WTC11 (cell line): ENCODE measurements at regions not wholly inside any gene's neighbourhood (a gene's known extent, or its start where the extent isn't known, plus 50 kb on each side); places are given as distances from the start of the nearest gene placed in this dataset.

Experiments
- ATAC-seq: fragments of 200-7000 bp; cut with Tn5 transposase; 2 replicates; pipeline ENCODE4 v1.10.0; 2021; ENCODE audit warnings: mild to moderate bottlenecking, moderate library complexity
- CTCF ChIA-PET: fragments of 300-600 bp; sonication (Branson Sonifier 250); formaldehyde crosslinking; loops from one replicate; lab custom pipeline; 2021; ENCODE audit warnings: antibody characterized with exemption; lab: Charles Lee
- POLR2A ChIA-PET: fragments of 350-600 bp; sonication (Branson Sonifier 250); formaldehyde crosslinking; loops from one replicate; lab custom pipeline; 2021; ENCODE audit warnings: antibody characterized with exemption; lab: Charles Lee
- DNase-seq: peaks from one replicate; pipeline ENCODE4 v3.0.0; 2021; ENCODE audit warnings: low spot score
- H3K27ac Mint-ChIP-seq: 2 replicates; pipeline ENCODE4 v1.8.0; 2021; ENCODE audit warnings: mixed read lengths
- H3K27me3 Mint-ChIP-seq: 2 replicates; pipeline ENCODE4 v1.8.0; 2021; ENCODE audit warnings: low read depth, mild to moderate bottlenecking, moderate library complexity, mixed read lengths
- H3K36me3 Mint-ChIP-seq: 2 replicates; pipeline ENCODE4 v1.8.0; 2021; ENCODE audit warnings: mixed read lengths
- H3K4me1 Mint-ChIP-seq: 2 replicates; pipeline ENCODE4 v1.8.0; 2022; ENCODE audit warnings: mixed read lengths
- H3K4me3 Mint-ChIP-seq: 2 replicates; pipeline ENCODE4 v1.8.0; 2021; ENCODE audit warnings: mild to moderate bottlenecking, moderate library complexity, mixed read lengths
- H3K9me3 Mint-ChIP-seq: 2 replicates; pipeline ENCODE4 v1.8.0; 2021; ENCODE audit warnings: mixed read lengths
- AFF4 ChIP-seq: sonication (generic); formaldehyde crosslinking; IDR thresholded peaks from 2 replicates; pipeline ENCODE4 v1.8.1; 2023; ENCODE audit warnings: mild to moderate bottlenecking, missing genetic modification reagents, borderline replicate concordance
- GABPB1 ChIP-seq: sonication (generic); formaldehyde crosslinking; IDR thresholded peaks from 2 replicates; pipeline ENCODE4 v1.8.1; 2023; ENCODE audit warnings: mild to moderate bottlenecking, missing genetic modification reagents
- HMGA2 ChIP-seq: fragments of 250-450 bp; sonication (Bioruptor Pico); IDR thresholded peaks from 2 replicates; pipeline ENCODE4 v1.4.0; 2021; ENCODE audit warnings: mild to moderate bottlenecking, moderate library complexity
- IRF2 ChIP-seq: sonication (generic); formaldehyde crosslinking; IDR thresholded peaks from 2 replicates; pipeline ENCODE4 v1.8.0; 2022; ENCODE audit warnings: low read depth, missing genetic modification reagents, borderline replicate concordance
- KAT7 ChIP-seq: sonication (generic); formaldehyde crosslinking; IDR thresholded peaks from 2 replicates; pipeline ENCODE4 v1.8.1; 2023; ENCODE audit warnings: missing genetic modification reagents, mild to moderate bottlenecking, borderline replicate concordance
- MXD4 ChIP-seq: fragments of 250-450 bp; sonication (Bioruptor Pico); IDR thresholded peaks from 2 replicates; pipeline ENCODE4 v1.8.0; 2021; ENCODE audit warnings: mild to moderate bottlenecking, moderate library complexity, borderline replicate concordance
- MYBL2 ChIP-seq: sonication (generic); formaldehyde crosslinking; IDR thresholded peaks from 2 replicates; pipeline ENCODE4 v1.8.1; 2023; ENCODE audit warnings: mild to moderate bottlenecking, moderate library complexity, missing genetic modification reagents
- NFE2L1 ChIP-seq: sonication (generic); formaldehyde crosslinking; IDR thresholded peaks from 2 replicates; pipeline ENCODE4 v1.8.1; 2023; ENCODE audit warnings: missing genetic modification reagents
- OVOL2 ChIP-seq: fragments of 250-450 bp; sonication (Bioruptor Pico); IDR thresholded peaks from 2 replicates; pipeline ENCODE4 v1.9.0; 2021; ENCODE audit warnings: mild to moderate bottlenecking, borderline replicate concordance
- PRDM15 ChIP-seq: sonication (generic); formaldehyde crosslinking; IDR thresholded peaks from 2 replicates; pipeline ENCODE4 v1.8.0; 2022; ENCODE audit warnings: missing genetic modification reagents
- TP53 ChIP-seq: sonication (generic); formaldehyde crosslinking; IDR thresholded peaks from 2 replicates; pipeline ENCODE4 v1.8.1; 2023; ENCODE audit warnings: mild to moderate bottlenecking, missing genetic modification reagents
- ZNF121 ChIP-seq: sonication (generic); formaldehyde crosslinking; IDR thresholded peaks from 2 replicates; pipeline ENCODE4 v1.8.0; 2023; ENCODE audit warnings: missing genetic modification reagents
- ZNF138 ChIP-seq: sonication (generic); formaldehyde crosslinking; conservative IDR thresholded peaks from 2 replicates; pipeline ENCODE4 v1.8.1; 2022; ENCODE audit warnings: mild to moderate bottlenecking, moderate library complexity, missing genetic modification reagents
- TF ChIP-seq, protein P1 (sequence below): sonication (generic); formaldehyde crosslinking; IDR thresholded peaks from 2 replicates; pipeline ENCODE4 v1.8.1; 2023; ENCODE audit warnings: mild to moderate bottlenecking, moderate library complexity, missing genetic modification reagents
- TF ChIP-seq, protein P2 (sequence below): sonication (generic); formaldehyde crosslinking; IDR thresholded peaks from 2 replicates; pipeline ENCODE4 v1.8.1; 2022; ENCODE audit warnings: low read depth, missing genetic modification reagents, borderline replicate concordance
- TF ChIP-seq, protein P3 (sequence below): sonication (generic); formaldehyde crosslinking; IDR thresholded peaks from 2 replicates; pipeline ENCODE4 v1.8.1; 2023; ENCODE audit warnings: mild to moderate bottlenecking, missing genetic modification reagents
- TF ChIP-seq, protein P4 (sequence below): sonication (generic); formaldehyde crosslinking; IDR thresholded peaks from 2 replicates; pipeline ENCODE4 v1.8.1; 2022; ENCODE audit warnings: missing genetic modification reagents, borderline replicate concordance

GRCh38 chr11:86148345-86148747, 79.5 kb upstream of the PICALM start:
- Mint-ChIP-seq H3K27ac (no peak overlapping the region), H3K4me3 (no peak overlapping the region), H3K9me3 (no peaks in the 10 kb centered on the region), H3K36me3 (no peaks in the 10 kb centered on the region), H3K27me3 (peaks cover 3% of the 10 kb centered on the region), H3K4me1 (peaks cover 17% of the 10 kb centered on the region)
- ATAC-seq (peak; percentile 73; the same call in 1 of the 2 replicates), DNase-seq (no peak)
- ChIA-PET CTCF (interaction anchor here (0.9 to 1.1 kb wide), 2 partner anchors 45 to 107 kb away, joined by 3 to 4 read pairs; no protein-coding TSS in a partner anchor), POLR2A (no interaction called here)
- no peak for TF ChIP-seq TP53

GRCh38 chr11:86147004-86147403, 78.1 kb upstream of the PICALM start:
- ChIA-PET POLR2A (no interaction called here), CTCF (no interaction called here)
- TF ChIP-seq MXD4 (CRISPR knock-in tag) (no peak), AFF4 (CRISPR knock-in tag) (no peak), ZNF138 (CRISPR knock-in tag) (no peak), OVOL2 (CRISPR knock-in tag) (no peak), KAT7 (CRISPR knock-in tag) (no peak), GABPB1 (CRISPR knock-in tag) (no peak), ZNF121 (CRISPR knock-in tag) (no peak), IRF2 (CRISPR knock-in tag) (no peak), MYBL2 (CRISPR knock-in tag) (no peak)
- TF ChIP-seq, protein P1, sequence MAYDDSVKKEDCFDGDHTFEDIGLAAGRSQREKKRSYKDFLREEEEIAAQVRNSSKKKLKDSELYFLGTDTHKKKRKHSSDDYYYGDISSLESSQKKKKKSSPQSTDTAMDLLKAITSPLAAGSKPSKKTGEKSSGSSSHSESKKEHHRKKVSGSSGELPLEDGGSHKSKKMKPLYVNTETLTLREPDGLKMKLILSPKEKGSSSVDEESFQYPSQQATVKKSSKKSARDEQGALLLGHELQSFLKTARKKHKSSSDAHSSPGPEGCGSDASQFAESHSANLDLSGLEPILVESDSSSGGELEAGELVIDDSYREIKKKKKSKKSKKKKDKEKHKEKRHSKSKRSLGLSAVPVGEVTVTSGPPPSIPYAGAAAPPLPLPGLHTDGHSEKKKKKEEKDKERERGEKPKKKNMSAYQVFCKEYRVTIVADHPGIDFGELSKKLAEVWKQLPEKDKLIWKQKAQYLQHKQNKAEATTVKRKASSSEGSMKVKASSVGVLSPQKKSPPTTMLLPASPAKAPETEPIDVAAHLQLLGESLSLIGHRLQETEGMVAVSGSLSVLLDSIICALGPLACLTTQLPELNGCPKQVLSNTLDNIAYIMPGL (CRISPR knock-in tag) = no peak
- TF ChIP-seq, protein P2, sequence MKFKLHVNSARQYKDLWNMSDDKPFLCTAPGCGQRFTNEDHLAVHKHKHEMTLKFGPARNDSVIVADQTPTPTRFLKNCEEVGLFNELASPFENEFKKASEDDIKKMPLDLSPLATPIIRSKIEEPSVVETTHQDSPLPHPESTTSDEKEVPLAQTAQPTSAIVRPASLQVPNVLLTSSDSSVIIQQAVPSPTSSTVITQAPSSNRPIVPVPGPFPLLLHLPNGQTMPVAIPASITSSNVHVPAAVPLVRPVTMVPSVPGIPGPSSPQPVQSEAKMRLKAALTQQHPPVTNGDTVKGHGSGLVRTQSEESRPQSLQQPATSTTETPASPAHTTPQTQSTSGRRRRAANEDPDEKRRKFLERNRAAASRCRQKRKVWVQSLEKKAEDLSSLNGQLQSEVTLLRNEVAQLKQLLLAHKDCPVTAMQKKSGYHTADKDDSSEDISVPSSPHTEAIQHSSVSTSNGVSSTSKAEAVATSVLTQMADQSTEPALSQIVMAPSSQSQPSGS (CRISPR knock-in tag) = no peak
- no peaks in the 10 kb centered on the region for H3K9me3 Mint-ChIP-seq
- ATAC-seq (no peak), DNase-seq (no peak)
- no peak overlapping the region for H3K27ac Mint-ChIP-seq
- H3K36me3 Mint-ChIP-seq = no peaks in the 10 kb centered on the region
- peaks cover 3% of the 10 kb centered on the region for H3K27me3 Mint-ChIP-seq
- H3K4me1 Mint-ChIP-seq = peaks cover 13% of the 10 kb centered on the region
- no peak overlapping the region for H3K4me3 Mint-ChIP-seq

GRCh38 chr11:86145439-86146156, 76.7 kb upstream of the PICALM start:
- DNase-seq (no peak), ATAC-seq (no peak)
- H3K27me3 Mint-ChIP-seq = no peaks in the 10 kb centered on the region; the same call in 1 of the 2 replicates
- no peaks in the 10 kb centered on the region for H3K9me3 Mint-ChIP-seq
- no peaks in the 10 kb centered on the region for H3K36me3 Mint-ChIP-seq
- H3K4me1 Mint-ChIP-seq = peaks cover 7% of the 10 kb centered on the region
- ChIA-PET CTCF (no interaction called here), POLR2A (no interaction called here)
- H3K4me3 Mint-ChIP-seq = no peak overlapping the region
- no peak overlapping the region for H3K27ac Mint-ChIP-seq
- no peak for TF ChIP-seq TP53
- no peak for TF ChIP-seq HMGA2
- no peak for TF ChIP-seq PRDM15 (CRISPR knock-in tag)
- TF ChIP-seq, protein P3, sequence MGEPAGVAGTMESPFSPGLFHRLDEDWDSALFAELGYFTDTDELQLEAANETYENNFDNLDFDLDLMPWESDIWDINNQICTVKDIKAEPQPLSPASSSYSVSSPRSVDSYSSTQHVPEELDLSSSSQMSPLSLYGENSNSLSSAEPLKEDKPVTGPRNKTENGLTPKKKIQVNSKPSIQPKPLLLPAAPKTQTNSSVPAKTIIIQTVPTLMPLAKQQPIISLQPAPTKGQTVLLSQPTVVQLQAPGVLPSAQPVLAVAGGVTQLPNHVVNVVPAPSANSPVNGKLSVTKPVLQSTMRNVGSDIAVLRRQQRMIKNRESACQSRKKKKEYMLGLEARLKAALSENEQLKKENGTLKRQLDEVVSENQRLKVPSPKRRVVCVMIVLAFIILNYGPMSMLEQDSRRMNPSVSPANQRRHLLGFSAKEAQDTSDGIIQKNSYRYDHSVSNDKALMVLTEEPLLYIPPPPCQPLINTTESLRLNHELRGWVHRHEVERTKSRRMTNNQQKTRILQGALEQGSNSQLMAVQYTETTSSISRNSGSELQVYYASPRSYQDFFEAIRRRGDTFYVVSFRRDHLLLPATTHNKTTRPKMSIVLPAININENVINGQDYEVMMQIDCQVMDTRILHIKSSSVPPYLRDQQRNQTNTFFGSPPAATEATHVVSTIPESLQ (CRISPR knock-in tag) = no peak
- no peak for TF ChIP-seq NFE2L1 (CRISPR knock-in tag)
- TF ChIP-seq, protein P4, sequence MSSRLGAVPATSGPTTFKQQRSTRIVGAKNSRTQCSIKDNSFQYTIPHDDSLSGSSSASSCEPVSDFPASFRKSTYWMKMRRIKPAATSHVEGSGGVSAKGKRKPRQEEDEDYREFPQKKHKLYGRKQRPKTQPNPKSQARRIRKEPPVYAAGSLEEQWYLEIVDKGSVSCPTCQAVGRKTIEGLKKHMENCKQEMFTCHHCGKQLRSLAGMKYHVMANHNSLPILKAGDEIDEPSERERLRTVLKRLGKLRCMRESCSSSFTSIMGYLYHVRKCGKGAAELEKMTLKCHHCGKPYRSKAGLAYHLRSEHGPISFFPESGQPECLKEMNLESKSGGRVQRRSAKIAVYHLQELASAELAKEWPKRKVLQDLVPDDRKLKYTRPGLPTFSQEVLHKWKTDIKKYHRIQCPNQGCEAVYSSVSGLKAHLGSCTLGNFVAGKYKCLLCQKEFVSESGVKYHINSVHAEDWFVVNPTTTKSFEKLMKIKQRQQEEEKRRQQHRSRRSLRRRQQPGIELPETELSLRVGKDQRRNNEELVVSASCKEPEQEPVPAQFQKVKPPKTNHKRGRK (CRISPR knock-in tag) = no peak
